Right lobe of liver (tissue), 4 donors: ENCODE measurements at regions not wholly inside any gene's neighbourhood (a gene's known extent, or its start where the extent isn't known, plus 50 kb on each side); places are given as distances from the start of the nearest gene placed in this dataset.

Source experiments
- POLR2A ChIP-seq: fragments of 450-650 bp; IDR thresholded peaks from one replicate; pipeline ENCODE4 v1.6.1; 2017; ENCODE audit warnings: antibody characterized with exemption, mild to moderate bottlenecking
- TF ChIP-seq, protein P1 (sequence below), 4 donors: fragments of 200-600 bp in 3 of 4; fragments of 450-650 bp in 1 of 4; IDR thresholded peaks; one replicate each; pipeline versions ENCODE4 v1.5.1 to v1.8.0; 2016 to 2022; ENCODE audit warnings: antibody characterized with exemption in 4 of 4, mild to moderate bottlenecking in 2 of 4
- donor health status: DM: no; HTN: no; CAD: no.
- donor health status: DM: no; HTN: no; CAD: no.
- donor health status: DM: no; HTN: yes; CAD: no.

- TF ChIP-seq, protein P1, sequence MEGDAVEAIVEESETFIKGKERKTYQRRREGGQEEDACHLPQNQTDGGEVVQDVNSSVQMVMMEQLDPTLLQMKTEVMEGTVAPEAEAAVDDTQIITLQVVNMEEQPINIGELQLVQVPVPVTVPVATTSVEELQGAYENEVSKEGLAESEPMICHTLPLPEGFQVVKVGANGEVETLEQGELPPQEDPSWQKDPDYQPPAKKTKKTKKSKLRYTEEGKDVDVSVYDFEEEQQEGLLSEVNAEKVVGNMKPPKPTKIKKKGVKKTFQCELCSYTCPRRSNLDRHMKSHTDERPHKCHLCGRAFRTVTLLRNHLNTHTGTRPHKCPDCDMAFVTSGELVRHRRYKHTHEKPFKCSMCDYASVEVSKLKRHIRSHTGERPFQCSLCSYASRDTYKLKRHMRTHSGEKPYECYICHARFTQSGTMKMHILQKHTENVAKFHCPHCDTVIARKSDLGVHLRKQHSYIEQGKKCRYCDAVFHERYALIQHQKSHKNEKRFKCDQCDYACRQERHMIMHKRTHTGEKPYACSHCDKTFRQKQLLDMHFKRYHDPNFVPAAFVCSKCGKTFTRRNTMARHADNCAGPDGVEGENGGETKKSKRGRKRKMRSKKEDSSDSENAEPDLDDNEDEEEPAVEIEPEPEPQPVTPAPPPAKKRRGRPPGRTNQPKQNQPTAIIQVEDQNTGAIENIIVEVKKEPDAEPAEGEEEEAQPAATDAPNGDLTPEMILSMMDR (IDR thresholded peaks at IDR 0.05): no peak
- no peak for TF ChIP-seq POLR2A
Measured at GRCh38 chr3:88535563-88535962, 385.8 kb downstream of the C3orf38 start.
